HG03442 (cell line): ENCODE measurements at regions not wholly inside any gene's neighbourhood (a gene's known extent, or its start where the extent isn't known, plus 50 kb on each side); places are given as distances from the start of the nearest gene placed in this dataset.
"Not testable (repeated sequence)": the region's sequence is repeated elsewhere in the genome, so short reads cannot be mapped to it uniquely, and the experiment has no call there.

ENCODE experiments used
- ATAC-seq: cut with Tn5 transposase; IDR thresholded peaks from one replicate; pipeline ENCODE4 v1.9.1; 2021; ENCODE audit warnings: mild to moderate bottlenecking, moderate library complexity; ENCODE audit not compliant: unreplicated experiment

DNA sequence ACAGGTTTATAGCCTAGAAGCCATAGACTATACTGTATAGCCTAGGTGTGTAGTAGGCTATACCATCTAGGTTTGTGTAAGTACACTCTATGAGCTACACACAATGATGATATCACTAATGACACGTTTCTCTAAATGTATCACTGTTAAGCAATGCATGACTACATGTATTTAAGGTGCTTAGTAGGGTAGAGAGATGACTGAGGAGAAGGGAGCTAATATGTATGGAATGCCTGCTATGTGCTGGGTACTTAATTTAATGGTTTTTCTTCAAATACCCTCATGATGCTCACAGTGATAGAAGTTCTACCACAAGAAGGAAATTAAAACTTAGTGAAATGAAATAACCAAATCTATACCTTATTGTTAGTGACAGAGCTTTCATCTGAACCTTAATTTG, 1785.5 kb downstream of the EFNA5 start:
- ATAC-seq, result no peak

DNA sequence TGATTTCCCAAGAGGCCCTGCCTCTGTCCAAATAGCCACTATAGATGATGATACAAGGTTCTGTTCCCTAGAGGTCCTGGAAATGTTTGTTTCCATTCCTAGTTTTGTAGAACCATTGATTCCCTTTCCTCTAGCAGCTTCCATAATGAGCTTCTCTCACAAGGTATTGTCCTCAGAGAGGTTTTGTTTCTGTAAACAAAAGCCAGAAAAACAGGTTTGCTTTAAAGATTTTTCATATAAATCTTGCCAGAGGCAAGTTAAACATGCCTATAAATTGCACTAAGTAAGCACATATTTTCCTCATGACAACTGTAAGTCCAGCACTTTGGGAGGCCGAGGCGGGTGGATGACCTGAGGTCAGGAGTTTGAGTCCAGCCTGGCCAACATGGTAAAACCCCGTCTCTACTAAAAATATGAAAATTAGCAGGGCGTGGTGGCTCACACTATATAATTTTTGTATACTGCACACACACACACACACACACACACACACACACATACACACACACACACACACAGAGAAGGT, 1787.7 kb downstream of the EFNA5 start:
- no peak for ATAC-seq

- ATAC-seq, result no peak
These were observed 1792.3 kb downstream of the EFNA5 start for GRCh38 chr5:105878402-105878801.

DNA sequence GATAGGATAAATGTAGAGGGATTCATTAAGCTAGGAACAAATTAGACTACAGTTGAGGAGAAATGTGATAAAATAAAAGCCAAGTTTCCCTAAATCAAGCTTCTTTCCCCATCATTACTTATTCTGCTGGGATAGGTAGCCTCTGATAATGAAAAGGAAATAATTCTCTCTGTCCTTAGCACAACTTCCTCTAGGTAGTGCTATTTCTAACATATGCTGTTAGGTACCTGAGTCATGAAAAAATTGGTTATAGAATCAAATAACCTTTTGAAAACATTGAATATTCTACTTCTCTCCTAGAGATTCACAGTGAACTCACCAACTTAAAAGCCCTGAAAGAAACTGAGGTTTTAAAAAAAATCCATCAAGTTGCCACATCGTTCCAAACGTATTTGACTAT, 1793.1 kb downstream of the EFNA5 start:
- ATAC-seq, result no peak

GRCh38 chr5:105874316-105874715, 1796.4 kb downstream of the EFNA5 start:
- ATAC-seq, result no peak

DNA sequence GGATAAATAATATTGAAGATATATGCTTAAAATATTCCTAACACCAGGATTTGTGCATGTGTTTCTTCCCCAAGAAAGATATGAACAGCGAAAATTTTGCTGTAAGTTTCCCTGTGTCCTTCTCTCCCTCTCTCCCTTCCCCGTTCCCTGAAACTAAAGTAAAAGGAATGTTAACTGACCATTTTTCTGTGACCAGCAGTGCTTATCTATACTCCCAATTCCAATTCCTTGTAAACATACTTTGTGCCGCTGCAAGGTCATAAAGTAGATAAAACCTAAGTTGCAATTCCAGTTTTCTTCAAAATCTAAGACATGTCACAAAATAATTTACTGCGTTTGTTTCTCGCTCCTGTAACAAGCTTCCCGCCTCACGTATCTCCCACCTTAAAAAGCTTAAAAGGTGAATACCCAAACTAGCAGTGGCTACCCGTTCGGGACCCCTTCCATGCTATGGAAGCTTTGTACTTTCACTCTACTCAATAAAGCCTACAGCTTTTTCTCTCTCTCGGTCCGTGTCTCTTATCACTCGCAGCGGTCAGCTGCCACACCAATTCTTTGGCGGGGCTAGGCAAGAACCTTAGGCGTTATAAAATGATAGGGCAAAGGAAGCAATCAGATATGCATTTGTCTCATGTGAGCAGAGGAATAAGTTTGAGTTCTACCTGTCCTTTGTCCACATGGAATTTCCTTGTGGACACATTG, 1798.0 kb downstream of the EFNA5 start:
- no peak for ATAC-seq

GRCh38 chr5:105868038-105868780, 1802.5 kb downstream of the EFNA5 start:
- no peak for ATAC-seq

GRCh38 chr5:105865834-105866233, 1804.9 kb downstream of the EFNA5 start:
- no peak for ATAC-seq

GRCh38 chr5:105859350-105859749, 1811.4 kb downstream of the EFNA5 start:
- not testable (repeated sequence) for ATAC-seq

GRCh38 chr5:105849701-105850100, 1821.0 kb downstream of the EFNA5 start:
- ATAC-seq, result no peak

DNA sequence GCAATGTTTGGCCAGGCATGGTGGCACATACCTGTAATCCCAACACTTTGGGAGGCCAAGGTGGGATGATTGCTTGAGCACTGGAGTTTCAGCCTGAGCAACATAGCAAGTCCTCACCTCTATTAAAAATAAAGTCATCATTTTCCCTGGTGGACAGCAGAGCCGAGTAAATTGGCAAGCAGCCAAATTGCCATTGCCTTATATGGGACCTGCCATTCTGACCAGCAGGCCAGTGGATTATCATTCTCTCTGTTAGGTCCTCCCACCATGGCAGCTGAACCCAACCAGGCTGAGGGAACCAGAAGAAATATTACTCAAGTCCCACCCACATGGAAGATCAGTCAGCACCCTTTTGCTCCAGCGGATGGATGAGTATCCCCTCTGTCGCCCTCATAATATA, 1829.9 kb downstream of the EFNA5 start:
- no peak for ATAC-seq

DNA sequence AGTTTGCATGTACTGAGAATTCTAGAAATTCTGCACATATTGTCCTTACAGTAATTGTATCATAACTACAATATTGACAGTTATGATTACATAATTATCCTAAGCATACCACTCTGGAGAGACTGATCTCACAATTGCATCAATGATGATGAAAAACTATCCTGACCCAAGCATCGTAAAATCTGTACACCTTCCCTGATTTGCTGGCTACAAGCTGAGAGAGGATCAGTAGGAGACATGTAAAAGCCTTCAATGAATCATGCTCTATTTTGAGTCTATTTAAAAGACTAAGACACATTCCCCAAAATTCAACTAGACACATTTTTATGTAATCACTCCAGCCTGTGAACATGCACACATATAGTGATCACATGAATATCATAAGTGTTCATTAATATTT, 1833.8 kb downstream of the EFNA5 start:
- ATAC-seq, result no peak

DNA sequence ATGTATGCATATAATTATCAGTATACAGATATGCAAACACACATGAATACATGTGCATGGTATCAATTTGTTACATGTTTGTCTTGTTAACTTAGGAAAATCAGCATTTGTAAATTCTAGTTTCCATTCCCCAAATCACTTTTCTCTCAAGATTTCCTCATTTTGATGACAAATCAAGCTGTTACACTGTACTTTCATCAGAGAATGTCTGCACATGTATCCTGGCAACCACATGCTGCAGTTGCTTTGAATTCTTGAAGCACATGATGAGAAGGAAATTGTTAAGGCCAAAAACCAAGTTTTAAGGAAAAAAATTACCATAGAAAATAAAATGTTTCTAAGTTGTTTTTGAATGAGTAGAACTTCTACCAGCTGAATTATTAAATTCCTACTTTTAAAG, 1834.5 kb downstream of the EFNA5 start:
- ATAC-seq, result no peak

GRCh38 chr5:105828821-105829220, 1841.9 kb downstream of the EFNA5 start:
- ATAC-seq, result no peak

DNA sequence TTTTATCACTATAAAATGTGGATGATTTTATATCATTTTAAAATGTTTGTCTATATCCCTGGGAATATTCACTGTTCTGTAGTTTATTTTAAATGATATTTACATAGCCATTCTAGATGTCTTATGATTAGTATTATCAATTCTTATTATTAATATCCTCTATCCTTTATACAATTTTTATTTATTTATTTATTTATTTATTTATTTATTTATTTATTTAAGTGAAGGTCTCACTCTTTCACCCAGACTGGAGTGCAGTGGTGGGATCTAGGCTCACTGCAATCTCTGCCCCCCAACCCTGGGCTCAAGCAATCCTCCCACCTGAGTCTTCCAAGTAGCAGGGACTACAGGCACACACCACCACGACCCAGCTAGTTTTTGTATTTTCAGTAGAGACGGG, 1848.9 kb downstream of the EFNA5 start:
- ATAC-seq, result no peak

GRCh38 chr5:105817914-105818313, 1852.8 kb downstream of the EFNA5 start:
- ATAC-seq, result no peak

DNA sequence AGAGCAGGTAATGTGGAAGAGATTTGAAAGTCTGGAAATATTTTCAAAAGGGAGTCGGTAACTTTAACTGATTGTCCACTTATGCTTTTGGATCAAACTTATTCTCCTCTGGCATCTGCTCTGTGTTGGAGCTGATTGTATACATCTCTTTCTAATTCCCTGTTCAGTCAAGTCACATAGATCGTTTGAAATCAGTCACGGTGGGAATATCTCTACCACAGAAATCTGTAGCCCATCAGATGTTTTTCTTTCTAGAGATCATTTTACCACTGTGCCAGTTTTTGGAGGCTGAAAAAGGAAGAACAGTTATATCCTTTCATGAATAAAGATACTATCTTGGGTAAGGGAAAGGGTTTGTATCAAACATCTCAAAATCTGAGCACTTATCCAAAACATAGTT, 1853.3 kb downstream of the EFNA5 start:
- no peak for ATAC-seq

DNA sequence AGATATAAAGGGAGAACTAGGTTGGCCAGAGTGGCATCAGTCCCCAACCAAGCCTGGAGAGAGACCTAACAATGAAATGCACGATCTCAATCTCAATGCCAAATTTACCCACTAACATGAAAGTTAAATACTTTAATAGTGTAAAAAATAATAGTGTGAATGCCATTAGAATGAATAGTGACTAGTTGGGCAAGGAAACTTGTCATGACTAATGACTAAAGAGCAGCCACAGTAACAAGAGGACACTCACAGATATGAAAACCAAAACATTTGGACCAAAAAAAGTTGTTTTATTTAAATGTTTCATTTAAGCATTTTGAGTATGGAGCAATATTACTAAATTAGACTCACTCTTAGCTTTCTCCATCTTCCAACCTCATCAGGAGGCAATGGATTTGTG, 1853.8 kb downstream of the EFNA5 start:
- no peak for ATAC-seq

- ATAC-seq, result no peak
These were observed 1858.4 kb downstream of the EFNA5 start for GRCh38 chr5:105812304-105812703.

DNA sequence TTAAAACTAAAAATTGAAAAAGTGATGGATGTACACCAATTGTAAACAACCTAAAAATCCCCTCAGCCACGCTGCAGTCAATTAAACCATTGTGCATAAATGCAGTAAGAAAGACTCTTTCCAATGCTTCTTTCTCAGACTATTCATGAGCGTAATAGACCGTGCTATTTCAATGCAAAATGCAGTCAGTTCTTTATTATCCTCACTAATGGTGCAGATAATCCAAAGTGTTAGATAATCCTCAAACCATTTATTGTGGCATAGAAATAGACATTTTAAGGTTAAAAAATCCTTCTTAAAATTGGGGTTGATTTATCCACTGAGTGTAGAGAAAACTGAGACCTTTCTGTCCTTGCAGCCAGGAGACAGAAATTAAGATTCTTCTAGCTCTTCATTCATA, 1862.8 kb downstream of the EFNA5 start:
- ATAC-seq, result no peak

GRCh38 chr5:105807290-105807689, 1863.4 kb downstream of the EFNA5 start:
- ATAC-seq, result no peak

- no peak for ATAC-seq
These were observed 1864.1 kb downstream of the EFNA5 start for GRCh38 chr5:105806596-105806995.
